ENCODE measurements at regions not wholly inside any gene's neighbourhood (a gene's known extent, or its start where the extent isn't known, plus 50 kb on each side); places are given as distances from the start of the nearest gene placed in this dataset.

- Histone ChIP-seq H3K27ac (ENCODE audit: low read length) (peak overlapping the region; percentile 33), H3K9me3 (replicated peaks; ENCODE audit: control insufficient read depth, low read depth, low read length) (no peaks in the 10 kb centered on the region), H3K4me3 (ENCODE audit: low read length) (no peak overlapping the region), H3K36me3 (ENCODE audit: control insufficient read depth, insufficient read depth, low read length) (no peaks in the 10 kb centered on the region), H3K4me1 (ENCODE audit: control insufficient read depth, insufficient read depth, low read length) (peaks cover 68% of the 10 kb centered on the region), H3K27me3 (ENCODE audit: control insufficient read depth, insufficient read depth, low read length) (no peaks in the 10 kb centered on the region)
- 36% methylated on average over 7 of the region's 14 CpGs for WGBS (ENCODE audit: insufficient coverage)
- peak; percentile 62 for DNase-seq
These were observed 173.6 kb downstream of the ARHGAP12 start for GRCh38 chr10:31754803-31755624.

- Histone ChIP-seq H3K27me3 (ENCODE audit: control insufficient read depth, insufficient read depth, low read length) (no peaks in the 10 kb centered on the region), H3K36me3 (ENCODE audit: control insufficient read depth, insufficient read depth, low read length) (no peaks in the 10 kb centered on the region), H3K27ac (ENCODE audit: low read length) (no peak overlapping the region), H3K4me3 (ENCODE audit: low read length) (no peak overlapping the region), H3K9me3 (replicated peaks; ENCODE audit: control insufficient read depth, low read depth, low read length) (no peaks in the 10 kb centered on the region), H3K4me1 (ENCODE audit: control insufficient read depth, insufficient read depth, low read length) (peaks cover 74% of the 10 kb centered on the region)
- DNase-seq: no peak
- 88% methylated on average over 3 of the region's 6 CpGs for WGBS (ENCODE audit: insufficient coverage)
These were observed 174.9 kb downstream of the ARHGAP12 start for GRCh38 chr10:31753681-31754080.

- H3K27ac ChIP-seq (ENCODE audit: low read length): no peak overlapping the region
- WGBS (ENCODE audit: insufficient coverage): no CpG with 5 or more reads among the region's 1 CpG
- peaks cover 62% of the 10 kb centered on the region for H3K4me1 ChIP-seq (ENCODE audit: control insufficient read depth, insufficient read depth, low read length)
- no peaks in the 10 kb centered on the region for H3K36me3 ChIP-seq (ENCODE audit: control insufficient read depth, insufficient read depth, low read length)
- H3K4me3 ChIP-seq (ENCODE audit: low read length): no peak overlapping the region
- no peaks in the 10 kb centered on the region for H3K9me3 ChIP-seq (replicated peaks; ENCODE audit: control insufficient read depth, low read depth, low read length)
- no peaks in the 10 kb centered on the region for H3K27me3 ChIP-seq (ENCODE audit: control insufficient read depth, insufficient read depth, low read length)
- DNase-seq: no peak
These were observed 176.5 kb downstream of the ARHGAP12 start for GRCh38 chr10:31752170-31752569.

DNA sequence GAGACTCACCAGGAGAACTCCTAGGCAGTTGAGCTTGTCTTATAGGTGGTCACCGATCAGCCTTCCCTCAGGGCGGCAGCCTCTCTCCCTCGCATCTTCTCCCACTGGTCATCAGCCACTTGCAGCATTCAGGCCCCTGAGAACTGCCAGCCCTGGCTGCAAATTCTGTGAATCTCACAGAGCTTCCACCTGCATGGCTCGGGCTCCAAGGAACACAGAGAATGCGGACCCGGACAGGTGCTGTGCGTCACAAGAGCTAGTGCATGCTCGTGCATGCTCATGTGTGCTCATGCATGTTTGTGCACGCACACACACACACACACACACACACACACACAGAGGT, 176.9 kb downstream of the ARHGAP12 start:
- DNase-seq: no peak
- Histone ChIP-seq H3K4me1 (ENCODE audit: control insufficient read depth, insufficient read depth, low read length) (peaks cover 58% of the 10 kb centered on the region), H3K27me3 (ENCODE audit: control insufficient read depth, insufficient read depth, low read length) (no peaks in the 10 kb centered on the region), H3K4me3 (ENCODE audit: low read length) (no peak overlapping the region), H3K36me3 (ENCODE audit: control insufficient read depth, insufficient read depth, low read length) (no peaks in the 10 kb centered on the region), H3K9me3 (replicated peaks; ENCODE audit: control insufficient read depth, low read depth, low read length) (no peaks in the 10 kb centered on the region), H3K27ac (ENCODE audit: low read length) (no peak overlapping the region)
- 85% methylated on average over 9 of the region's 9 CpGs for WGBS (ENCODE audit: insufficient coverage)

- Histone ChIP-seq H3K27me3 (ENCODE audit: control insufficient read depth, insufficient read depth, low read length) (no peaks in the 10 kb centered on the region), H3K4me1 (ENCODE audit: control insufficient read depth, insufficient read depth, low read length) (peaks cover 55% of the 10 kb centered on the region), H3K9me3 (replicated peaks; ENCODE audit: control insufficient read depth, low read depth, low read length) (no peaks in the 10 kb centered on the region), H3K4me3 (ENCODE audit: low read length) (no peak overlapping the region), H3K27ac (ENCODE audit: low read length) (peak overlapping the region; percentile 84), H3K36me3 (ENCODE audit: control insufficient read depth, insufficient read depth, low read length) (no peaks in the 10 kb centered on the region)
- peak; percentile 72 for DNase-seq
- 32% methylated on average over 5 of the region's 7 CpGs for WGBS (ENCODE audit: insufficient coverage)
These were observed 177.4 kb downstream of the ARHGAP12 start for GRCh38 chr10:31751051-31751737.

DNA sequence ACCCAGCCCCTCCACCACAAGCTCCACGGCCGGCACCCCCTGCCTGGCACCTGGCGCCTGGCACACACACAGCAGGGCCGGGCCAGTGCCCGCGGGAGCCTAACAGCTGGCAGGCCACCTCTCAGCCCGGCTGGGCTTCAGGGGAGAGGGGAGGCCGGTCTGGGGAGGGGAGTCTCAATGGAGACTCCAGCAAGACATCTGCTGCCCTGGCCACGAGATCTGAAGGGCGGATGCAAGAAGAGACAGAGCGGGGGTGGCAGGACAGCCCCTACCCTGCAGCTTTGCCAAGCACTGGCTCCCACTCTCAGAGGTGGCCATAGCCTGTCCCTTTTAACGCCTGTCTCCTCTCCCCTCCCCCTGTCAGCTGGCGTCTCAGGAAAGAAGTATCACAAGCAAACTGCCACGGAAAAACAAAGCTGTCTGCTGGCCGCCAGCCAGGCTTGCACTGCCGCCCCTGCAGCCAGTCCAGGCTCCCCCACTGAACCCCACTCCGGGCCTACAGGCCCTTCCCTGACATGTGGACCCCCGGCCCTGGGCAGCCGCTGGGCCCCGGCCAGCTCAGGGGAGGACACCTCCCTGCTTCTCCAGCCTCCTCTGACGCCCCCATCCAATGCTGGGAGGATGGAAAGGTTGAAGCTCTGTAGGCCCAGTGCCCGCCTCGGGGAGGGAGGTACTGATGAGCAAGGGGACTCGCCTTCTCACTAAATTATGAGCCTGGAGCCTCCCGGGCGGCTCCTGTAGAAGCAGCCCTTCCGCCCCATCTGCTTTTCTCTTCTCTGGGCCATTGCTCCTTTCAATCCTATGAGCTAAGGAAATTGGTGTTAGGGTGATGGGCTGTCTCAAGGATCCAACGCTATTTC, 178.4 kb downstream of the ARHGAP12 start:
- 10% methylated on average over 13 of the region's 28 CpGs for WGBS (ENCODE audit: insufficient coverage)
- H3K9me3 ChIP-seq (replicated peaks; ENCODE audit: control insufficient read depth, low read depth, low read length): no peaks in the 10 kb centered on the region
- H3K27ac ChIP-seq (ENCODE audit: low read length): peak overlapping the region; percentile 84
- DNase-seq: peak; percentile 95
- H3K4me1 ChIP-seq (ENCODE audit: control insufficient read depth, insufficient read depth, low read length): peaks cover 56% of the 10 kb centered on the region
- H3K27me3 ChIP-seq (ENCODE audit: control insufficient read depth, insufficient read depth, low read length): no peaks in the 10 kb centered on the region
- no peak overlapping the region for H3K4me3 ChIP-seq (ENCODE audit: low read length)
- no peaks in the 10 kb centered on the region for H3K36me3 ChIP-seq (ENCODE audit: control insufficient read depth, insufficient read depth, low read length)

GRCh38 chr10:31749301-31749700, 179.3 kb downstream of the ARHGAP12 start:
- 40% methylated on average over 9 of the region's 13 CpGs for WGBS (ENCODE audit: insufficient coverage)
- Histone ChIP-seq H3K27ac (ENCODE audit: low read length) (peak overlapping the region; percentile 84), H3K36me3 (ENCODE audit: control insufficient read depth, insufficient read depth, low read length) (no peaks in the 10 kb centered on the region), H3K27me3 (ENCODE audit: control insufficient read depth, insufficient read depth, low read length) (no peaks in the 10 kb centered on the region), H3K4me3 (ENCODE audit: low read length) (no peak overlapping the region), H3K4me1 (ENCODE audit: control insufficient read depth, insufficient read depth, low read length) (peaks cover 51% of the 10 kb centered on the region), H3K9me3 (replicated peaks; ENCODE audit: control insufficient read depth, low read depth, low read length) (no peaks in the 10 kb centered on the region)
- DNase-seq: peak; percentile 80

- H3K4me3 ChIP-seq (ENCODE audit: low read length): no peak overlapping the region
- peak overlapping the region; percentile 57 for H3K27ac ChIP-seq (ENCODE audit: low read length)
- DNase-seq: peak; percentile 89
- H3K9me3 ChIP-seq (replicated peaks; ENCODE audit: control insufficient read depth, low read depth, low read length): no peaks in the 10 kb centered on the region
- no peaks in the 10 kb centered on the region for H3K36me3 ChIP-seq (ENCODE audit: control insufficient read depth, insufficient read depth, low read length)
- 47% methylated on average over 8 of the region's 9 CpGs for WGBS (ENCODE audit: insufficient coverage)
- H3K4me1 ChIP-seq (ENCODE audit: control insufficient read depth, insufficient read depth, low read length): peaks cover 35% of the 10 kb centered on the region
- H3K27me3 ChIP-seq (ENCODE audit: control insufficient read depth, insufficient read depth, low read length): no peaks in the 10 kb centered on the region
These were observed 182.8 kb downstream of the ARHGAP12 start for GRCh38 chr10:31745612-31746376.

- H3K4me1 ChIP-seq (ENCODE audit: control insufficient read depth, insufficient read depth, low read length): peaks cover 33% of the 10 kb centered on the region
- WGBS (ENCODE audit: insufficient coverage): no CpG with 5 or more reads among the region's 1 CpG
- no peak for DNase-seq
- H3K36me3 ChIP-seq (ENCODE audit: control insufficient read depth, insufficient read depth, low read length): no peaks in the 10 kb centered on the region
- H3K27me3 ChIP-seq (ENCODE audit: control insufficient read depth, insufficient read depth, low read length): no peaks in the 10 kb centered on the region
- H3K27ac ChIP-seq (ENCODE audit: low read length): no peak overlapping the region
- H3K9me3 ChIP-seq (replicated peaks; ENCODE audit: control insufficient read depth, low read depth, low read length): no peaks in the 10 kb centered on the region
- no peak overlapping the region for H3K4me3 ChIP-seq (ENCODE audit: low read length)
These were observed 184.6 kb downstream of the ARHGAP12 start for GRCh38 chr10:31744025-31744424.
